ENCODE measurements at regions not wholly inside any gene's neighbourhood (a gene's known extent, or its start where the extent isn't known, plus 50 kb on each side); places are given as distances from the start of the nearest gene placed in this dataset.

GRCh38 chr6:145534989-145535388 lies 200.3 kb downstream of the EPM2A start:
- TF ChIP-seq POLR2AphosphoS5 (IDR thresholded peaks at IDR 0.05; ENCODE audit: low read depth, low read length) = no peak
- no peak overlapping the region for H2BK20ac ChIP-seq (ENCODE audit: low read length)
- ChIA-PET CTCF (ENCODE audit: partially characterized antibody) (no interaction called here), POLR2A (ENCODE audit: partially characterized antibody) (no interaction called here)
- H3K9ac ChIP-seq (replicated peaks in 1 of 4; ENCODE audit: extremely low read depth in 1 of 4, low read depth in 3 of 4, low read length in 3 of 4) = no peak overlapping the region
- no peak overlapping the region for H2AFZ ChIP-seq (ENCODE audit: low read length)
- H3K56ac ChIP-seq (replicated peaks; ENCODE audit: insufficient read length, low read depth, low read length) = no peak overlapping the region
- peaks cover 8 to 15% (median 10%) of the 10 kb centered on the region in 4 experiments; a peak in 6 of 7 replicates for H3K4me1 ChIP-seq (replicated peaks in 1 of 4; ENCODE audit: control insufficient read depth in 3 of 4, insufficient read depth in 4 of 4, low read length in 3 of 4)
- no peak overlapping the region for H3K4me2 ChIP-seq (ENCODE audit: insufficient read depth in 1 of 2, low read depth in 2 of 2, low read length in 2 of 2)
- DNase-seq (ENCODE audit: low read depth in 1 of 2, low spot score in 2 of 2) = no peak
- no peak overlapping the region for H3K4ac ChIP-seq (replicated peaks; ENCODE audit: insufficient read length, low read depth, low read length)
- H4K20me1 ChIP-seq (replicated peaks in 1 of 2; ENCODE audit: control insufficient read depth in 1 of 2, insufficient read depth in 2 of 2, low read length in 2 of 2) = peaks cover 0 to 9% of the 10 kb centered on the region in 2 experiments
- no peak overlapping the region for H3K14ac ChIP-seq (ENCODE audit: insufficient read length)
- no peak overlapping the region for H3K23ac ChIP-seq (ENCODE audit: insufficient read length)
- H4K91ac ChIP-seq (replicated peaks; ENCODE audit: insufficient read length, low read length) = no peak overlapping the region
- 91% methylated on average over 4 of the region's 4 CpGs; no CpG with 5 or more reads in 1 of the 2 experiments for WGBS, 2 experiments (ENCODE audit: extremely low coverage in 1 of 2, insufficient coverage in 1 of 2, insufficient read length in 1 of 2, insufficient replicate concordance in 2 of 2, low coverage in 1 of 2, low lambda C conversion rate in 2 of 2, missing lambda C conversion rate in 1 of 2)
- FAIRE-seq = no peak
- H4K8ac ChIP-seq (ENCODE audit: extremely low read depth, insufficient read depth, low read length) = no peak overlapping the region
- no peak overlapping the region for H3K27ac ChIP-seq (ENCODE audit: low read depth, low read length)
- no peaks in the 10 kb centered on the region; a peak in 1 of 8 replicates for H3K36me3 ChIP-seq (ENCODE audit: control insufficient read depth in 2 of 4, insufficient read depth in 4 of 4, low read length in 3 of 4)
- no peak overlapping the region for H2BK120ac ChIP-seq (replicated peaks; ENCODE audit: low read depth, low read length)
- 0 out of 4 replicates have a peak, but pooled peaks cover 0 to 3% of the 10 kb centered on the region in 2 experiments for H3K9me3 ChIP-seq (ENCODE audit: insufficient read depth in 2 of 2, low read depth in 1 of 2, low read length in 1 of 2)
- no peak overlapping the region for H2BK15ac ChIP-seq (ENCODE audit: low read length)
- no peaks in the 10 kb centered on the region for H3K23me2 ChIP-seq (ENCODE audit: low read depth, low read length)
- no peak overlapping the region for H2BK5ac ChIP-seq (ENCODE audit: low read depth, low read length)
- H3K79me1 ChIP-seq (ENCODE audit: low read depth, low read length) = no peaks in the 10 kb centered on the region
- H3K79me2 ChIP-seq (ENCODE audit: control insufficient read depth in 1 of 2, insufficient read depth in 2 of 2, low read length in 2 of 2) = no peaks in the 10 kb centered on the region
- no peak overlapping the region for H4K5ac ChIP-seq (ENCODE audit: insufficient read length, low read depth, low read length)
- H3K4me3 ChIP-seq (ENCODE audit: extremely low read depth in 1 of 4, insufficient read depth in 2 of 4, low read depth in 3 of 4, low read length in 4 of 4) = no peak overlapping the region
- peaks cover 41 to 69% (median 61%) of the 10 kb centered on the region in 4 experiments for H3K27me3 ChIP-seq (replicated peaks in 1 of 4; ENCODE audit: control insufficient read depth in 3 of 4, extremely low read depth in 1 of 4, insufficient read depth in 3 of 4, low read length in 3 of 4)
- H2BK12ac ChIP-seq (ENCODE audit: low read depth, low read length) = no peak overlapping the region
- H2AK5ac ChIP-seq (ENCODE audit: low read depth, low read length) = no peak overlapping the region
- H3K18ac ChIP-seq (ENCODE audit: extremely low read depth, low read length) = no peak overlapping the region

Measured in H1 (cell line).